ENCODE measurements at regions not wholly inside any gene's neighbourhood (a gene's known extent, or its start where the extent isn't known, plus 50 kb on each side); places are given as distances from the start of the nearest gene placed in this dataset.

- DNase-seq (ENCODE audit: low spot score): no peak
- TF ChIP-seq CTCF (IDR thresholded peaks at IDR 0.05): no peak
- ATAC-seq (ENCODE audit: low FRiP score): no peak
Observed at GRCh38 chr10:106520698-106521097, 643.8 kb downstream of the SORCS1 start.

GRCh38 chr10:106519376-106520030 lies 645.0 kb downstream of the SORCS1 start:
- DNase-seq (ENCODE audit: low spot score): no peak
- ATAC-seq (ENCODE audit: low FRiP score): no peak
- TF ChIP-seq CTCF (IDR thresholded peaks at IDR 0.05): no peak

GRCh38 chr10:106515206-106515790 lies 649.2 kb downstream of the SORCS1 start:
- DNase-seq (ENCODE audit: low spot score): no peak
- no peak for ATAC-seq (ENCODE audit: low FRiP score)
- TF ChIP-seq CTCF (IDR thresholded peaks at IDR 0.05): no peak

GRCh38 chr10:106513352-106513771 lies 651.1 kb downstream of the SORCS1 start:
- ATAC-seq (ENCODE audit: low FRiP score) (no peak), DNase-seq (ENCODE audit: low spot score) (no peak)
- TF ChIP-seq CTCF (IDR thresholded peaks at IDR 0.05): no peak

- no peak for TF ChIP-seq CTCF (IDR thresholded peaks at IDR 0.05)
- DNase-seq (ENCODE audit: low spot score) (no peak), ATAC-seq (ENCODE audit: low FRiP score) (no peak)
Observed at GRCh38 chr10:106511917-106512316, 652.6 kb downstream of the SORCS1 start.

GRCh38 chr10:106508950-106509349 lies 655.6 kb downstream of the SORCS1 start:
- ATAC-seq (ENCODE audit: low FRiP score) (no peak), DNase-seq (ENCODE audit: low spot score) (no peak)
- TF ChIP-seq CTCF (IDR thresholded peaks at IDR 0.05): no peak

All from omental fat pad (tissue), 3 donors.